HG03139 (cell line): ENCODE measurements at regions not wholly inside any gene's neighbourhood (a gene's known extent, or its start where the extent isn't known, plus 50 kb on each side); places are given as distances from the start of the nearest gene placed in this dataset.

Experiments
- ATAC-seq: cut with Tn5 transposase; IDR thresholded peaks from one replicate; pipeline ENCODE4 v1.9.1; 2021; ENCODE audit not compliant: unreplicated experiment

GRCh38 chr3:87175732-87176131 lies 51.4 kb upstream of the CHMP2B start:
- no peak for ATAC-seq

GRCh38 chr3:87173776-87174175 lies 53.3 kb upstream of the CHMP2B start:
- ATAC-seq, result no peak

DNA sequence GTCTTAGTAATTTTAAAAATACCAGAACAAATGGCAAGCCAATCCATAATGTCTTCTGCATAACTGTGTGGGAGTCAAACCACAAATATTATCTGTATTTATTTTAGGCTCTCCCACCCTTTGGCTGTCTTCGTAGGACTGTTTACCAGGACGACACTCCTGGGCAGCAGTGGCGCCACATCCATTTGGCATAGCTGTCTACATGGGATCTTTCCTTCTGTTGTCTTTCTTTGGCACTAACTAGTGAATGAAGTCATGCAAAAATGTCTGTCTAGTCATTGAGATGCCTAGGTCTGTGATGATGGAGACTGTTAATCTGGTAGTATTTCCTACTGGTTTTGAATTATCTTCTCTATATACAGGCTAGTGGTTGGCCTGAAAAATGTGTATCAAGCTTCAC lies 54.0 kb upstream of the CHMP2B start:
- ATAC-seq, result no peak

DNA sequence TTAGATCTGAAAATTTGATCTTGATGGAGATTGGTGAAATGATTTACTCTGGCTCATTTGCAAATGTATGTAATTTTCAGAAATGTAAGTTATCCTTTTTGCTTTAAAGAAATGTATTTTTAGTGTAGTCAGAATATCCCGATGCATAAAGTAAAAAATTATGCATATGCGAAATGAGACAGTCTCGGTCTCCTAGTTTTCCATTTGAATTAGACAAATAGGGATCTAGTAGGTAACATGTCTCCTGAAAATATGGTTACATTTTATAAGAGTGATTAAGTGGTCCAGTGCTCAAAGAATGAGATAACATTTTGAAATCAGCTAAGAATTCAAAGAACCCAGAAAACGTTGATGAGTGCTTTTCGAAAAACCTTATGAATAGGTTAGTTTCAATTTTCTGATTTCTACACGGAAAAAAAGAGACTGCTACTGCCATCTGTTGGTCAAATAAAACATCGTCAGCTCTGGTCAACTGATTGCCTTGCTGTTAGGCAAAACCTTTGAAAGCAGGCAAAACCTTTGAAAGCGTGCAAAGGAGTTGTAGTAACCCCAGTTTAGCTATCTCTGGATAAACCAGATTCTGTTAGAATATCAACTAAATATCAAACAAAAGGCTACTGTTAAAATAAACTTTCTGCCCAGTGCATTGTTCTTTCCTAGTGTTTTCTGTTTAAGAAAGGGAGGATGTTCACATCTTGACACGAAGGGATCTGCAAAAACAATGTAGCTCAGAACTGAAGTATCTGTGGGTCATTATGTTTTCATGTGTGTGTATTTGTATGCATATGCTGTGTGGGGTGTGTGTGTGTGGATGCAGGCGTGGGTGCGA lies 59.3 kb upstream of the CHMP2B start:
- peak; percentile 72 for ATAC-seq

GRCh38 chr3:87164245-87164644 lies 62.9 kb upstream of the CHMP2B start:
- ATAC-seq, result no peak

DNA sequence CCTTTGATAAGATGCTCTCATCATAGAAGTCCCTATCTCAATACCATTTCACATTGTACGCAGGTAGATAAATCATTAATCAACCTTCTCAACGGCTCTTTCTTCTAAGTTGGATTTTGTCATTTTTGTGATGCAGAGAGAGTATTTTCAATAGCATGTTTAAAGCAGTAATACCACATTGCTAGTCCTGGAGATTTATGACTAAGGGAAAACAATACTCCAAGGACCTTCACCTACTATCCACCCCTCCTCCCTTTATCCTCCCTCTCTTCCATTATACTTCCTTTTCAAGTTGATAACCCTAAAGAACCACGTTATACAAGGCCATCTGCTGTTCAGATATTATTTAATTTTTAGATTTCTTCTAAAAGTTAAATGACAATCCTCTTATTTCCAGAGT lies 65.3 kb upstream of the CHMP2B start:
- no peak for ATAC-seq

- ATAC-seq, result no peak
Measured at GRCh38 chr3:87161417-87161816, 65.7 kb upstream of the CHMP2B start.

DNA sequence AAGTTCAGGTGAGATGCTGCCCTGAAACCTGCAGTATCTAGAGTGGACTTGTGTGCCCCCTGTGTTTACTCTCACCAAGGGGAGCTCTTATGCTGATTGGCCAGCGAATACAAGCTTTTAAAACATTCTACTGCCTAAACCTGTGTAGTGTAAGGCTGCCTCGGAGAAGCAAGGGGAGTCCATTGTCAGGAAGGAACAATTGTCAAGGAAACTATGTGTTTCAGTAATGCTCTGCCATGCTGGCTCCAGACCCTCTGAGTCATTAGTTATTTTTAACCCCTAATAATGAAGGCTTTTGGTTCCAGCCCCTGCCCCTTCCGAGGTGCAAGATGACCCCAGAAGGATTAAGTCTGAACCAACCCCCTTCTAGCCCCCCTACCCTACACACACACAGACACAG lies 66.1 kb upstream of the CHMP2B start:
- no peak for ATAC-seq

- ATAC-seq, result no peak
Measured at GRCh38 chr3:87158823-87159222, 68.3 kb upstream of the CHMP2B start.

DNA sequence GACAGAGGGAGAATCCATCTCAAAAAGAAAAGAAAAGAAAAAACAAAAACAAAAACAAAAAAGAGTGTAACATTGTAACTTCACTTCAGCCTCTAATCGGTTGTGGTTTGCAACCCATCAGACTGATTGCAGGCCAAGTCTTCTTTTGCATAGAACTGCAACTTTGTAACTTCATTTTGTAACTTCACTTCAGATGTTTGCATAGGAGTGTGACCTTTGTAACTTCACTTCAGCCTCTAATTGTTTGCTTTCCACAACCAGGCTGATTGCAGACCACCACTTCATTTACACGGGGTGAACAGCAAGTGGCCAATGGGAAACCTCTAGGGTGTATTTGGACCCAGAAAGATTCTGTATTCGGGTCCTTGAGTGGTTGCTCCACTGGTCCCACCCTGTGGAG lies 79.1 kb upstream of the CHMP2B start:
- no peak for ATAC-seq

GRCh38 chr3:87147562-87147961 lies 79.5 kb upstream of the CHMP2B start:
- no peak for ATAC-seq

GRCh38 chr3:87145553-87145952 lies 81.6 kb upstream of the CHMP2B start:
- no peak for ATAC-seq

DNA sequence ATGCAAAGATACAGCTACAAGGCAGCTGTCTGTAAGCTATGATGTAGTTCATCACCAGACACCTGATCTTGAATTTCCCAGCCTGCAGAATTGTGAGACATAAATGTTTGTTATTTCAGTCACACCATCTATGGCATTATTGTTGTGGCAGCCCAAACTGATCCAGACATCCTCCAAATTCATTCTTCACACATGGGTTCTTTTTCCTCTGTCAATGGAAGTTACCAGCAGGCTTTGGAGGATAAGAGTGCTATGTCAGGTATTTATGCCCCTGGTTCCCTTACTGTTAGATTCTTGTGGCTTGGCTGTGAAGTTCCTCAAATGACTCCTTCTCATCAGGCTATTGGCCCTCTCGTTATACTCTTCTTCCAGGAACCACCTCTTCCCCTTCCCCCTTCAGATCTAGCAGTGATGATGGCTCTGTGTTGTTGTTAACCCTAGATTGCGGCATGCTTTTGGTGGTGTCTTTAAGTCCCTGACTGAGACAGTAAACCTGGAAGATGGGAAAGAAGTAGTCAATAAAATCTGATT lies 91.0 kb upstream of the CHMP2B start:
- no peak for ATAC-seq

GRCh38 chr3:87135412-87135811 lies 91.7 kb upstream of the CHMP2B start:
- ATAC-seq, result no peak

GRCh38 chr3:87132801-87133200 lies 94.3 kb upstream of the CHMP2B start:
- no peak for ATAC-seq

DNA sequence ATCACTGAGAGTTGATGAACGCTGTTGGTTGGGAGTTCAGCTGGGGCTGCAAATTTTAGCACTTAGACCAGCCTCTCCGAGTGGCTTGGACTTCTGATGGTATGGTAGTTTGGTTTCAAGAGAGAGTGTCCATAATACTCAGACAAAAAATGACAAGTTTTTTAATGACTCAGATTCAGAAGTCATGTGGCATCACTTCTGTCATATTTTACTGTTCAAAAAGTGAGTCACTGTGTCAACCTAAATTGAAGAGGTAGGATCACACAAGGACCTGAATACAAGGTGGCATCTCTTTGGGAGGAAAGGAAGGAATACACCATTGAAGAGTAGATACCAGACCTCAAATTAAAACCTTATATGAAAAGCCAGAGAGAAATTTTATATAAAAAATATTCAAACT lies 99.1 kb upstream of the CHMP2B start:
- ATAC-seq, result no peak

GRCh38 chr3:87127281-87127680 lies 99.8 kb upstream of the CHMP2B start:
- ATAC-seq, result no peak

DNA sequence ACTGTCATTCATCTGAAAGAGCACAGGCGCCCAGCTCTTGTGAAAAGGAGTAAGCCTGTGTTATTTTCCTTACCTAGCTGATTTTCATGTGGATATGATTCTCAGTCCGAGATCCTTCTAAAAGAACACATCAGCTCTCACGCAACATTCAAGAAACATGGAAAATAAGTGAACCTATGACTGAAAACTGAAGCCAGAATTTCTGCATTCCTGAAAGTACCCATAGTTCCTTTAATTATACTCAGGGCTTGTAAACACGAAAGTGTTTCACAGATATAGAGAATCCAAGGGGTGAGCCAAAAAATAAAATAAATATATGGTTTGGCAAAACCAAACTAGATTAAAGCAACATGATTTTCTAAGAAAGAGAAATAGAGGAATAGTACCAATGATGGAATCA lies 100.8 kb upstream of the CHMP2B start:
- ATAC-seq, result no peak

GRCh38 chr3:87125116-87125515 lies 102.0 kb upstream of the CHMP2B start:
- no peak for ATAC-seq

DNA sequence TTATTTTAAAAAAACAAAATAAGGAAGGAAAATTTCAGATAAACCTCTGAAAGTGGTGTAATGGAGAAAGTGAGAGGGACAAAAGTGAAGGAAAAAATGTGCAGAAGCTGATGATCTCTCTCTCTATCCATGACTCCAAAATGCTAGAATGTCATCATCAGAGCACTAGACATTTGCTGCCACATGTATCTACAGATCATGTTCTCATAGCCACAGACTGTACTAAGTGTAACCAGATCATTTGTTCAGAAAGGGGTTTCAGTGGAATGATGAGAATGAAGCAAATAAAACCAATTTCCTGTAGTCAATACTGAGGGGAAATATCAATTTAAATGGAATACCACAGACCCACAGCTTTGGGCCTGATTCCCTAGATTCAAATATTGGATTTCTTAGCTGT lies 104.3 kb upstream of the CHMP2B start:
- no peak for ATAC-seq

- no peak for ATAC-seq
Measured at GRCh38 chr3:87121856-87122255, 105.3 kb upstream of the CHMP2B start.

DNA sequence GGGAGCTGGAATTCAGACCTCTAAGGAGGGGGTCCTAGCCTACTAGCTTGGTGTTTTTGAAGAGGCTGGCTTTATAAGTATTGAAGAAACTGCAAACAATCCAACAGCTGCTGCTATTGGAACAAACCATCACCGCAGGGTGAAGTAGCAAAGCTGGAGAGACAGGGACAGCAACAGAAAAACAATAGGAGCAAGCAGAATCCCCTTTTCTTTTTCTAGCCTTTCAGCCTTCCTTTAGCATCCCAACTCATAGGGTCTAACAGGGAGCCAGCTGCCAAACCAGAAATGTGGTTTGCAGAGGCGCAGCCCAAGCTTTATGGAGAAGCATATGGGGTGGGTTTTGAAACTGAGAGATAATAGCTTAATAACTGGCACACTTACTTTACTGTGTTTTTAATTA lies 106.2 kb upstream of the CHMP2B start:
- ATAC-seq, result no peak

- no peak for ATAC-seq
Measured at GRCh38 chr3:87120236-87120635, 106.9 kb upstream of the CHMP2B start.
